ENCODE measurements at regions not wholly inside any gene's neighbourhood (a gene's known extent, or its start where the extent isn't known, plus 50 kb on each side); places are given as distances from the start of the nearest gene placed in this dataset.

DNA sequence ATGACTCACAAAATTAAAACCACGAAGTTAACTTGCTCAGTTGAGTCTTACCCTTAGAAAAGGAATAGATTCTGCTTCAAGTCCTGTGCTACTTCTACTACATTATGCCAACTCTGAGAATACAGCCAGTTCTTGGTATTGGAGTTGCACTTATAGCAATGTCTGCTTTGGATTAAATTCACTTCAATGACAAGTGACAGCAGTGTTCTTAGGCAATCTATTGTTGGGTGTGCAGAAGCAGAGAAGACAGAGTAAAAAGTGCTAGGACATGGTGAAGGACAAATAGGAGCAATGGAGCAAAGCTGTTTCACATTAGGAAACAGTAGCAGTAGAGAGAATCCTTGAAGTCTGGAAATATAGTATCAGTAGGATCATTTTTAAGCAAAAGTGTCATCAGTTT lies 713.1 kb downstream of the SI start:
- no peaks in the 10 kb centered on the region for H3K9me3 ChIP-seq
- 61 to 81% methylated on average over 1 of the region's 1 CpG for WGBS, 2 donors
- no peaks in the 10 kb centered on the region for H3K4me1 ChIP-seq
- DNase-seq (no peak), ATAC-seq (ENCODE audit: low FRiP score in 2 of 2) (no peak)
- H3K4me3 ChIP-seq, result no peak overlapping the region
- no peaks in the 10 kb centered on the region for H3K27me3 ChIP-seq
- no peaks in the 10 kb centered on the region for H3K36me3 ChIP-seq
- H3K27ac ChIP-seq, result no peak overlapping the region
- no peak for TF ChIP-seq EP300 (IDR thresholded peaks at IDR 0.05)
- TF ChIP-seq, protein P1, sequence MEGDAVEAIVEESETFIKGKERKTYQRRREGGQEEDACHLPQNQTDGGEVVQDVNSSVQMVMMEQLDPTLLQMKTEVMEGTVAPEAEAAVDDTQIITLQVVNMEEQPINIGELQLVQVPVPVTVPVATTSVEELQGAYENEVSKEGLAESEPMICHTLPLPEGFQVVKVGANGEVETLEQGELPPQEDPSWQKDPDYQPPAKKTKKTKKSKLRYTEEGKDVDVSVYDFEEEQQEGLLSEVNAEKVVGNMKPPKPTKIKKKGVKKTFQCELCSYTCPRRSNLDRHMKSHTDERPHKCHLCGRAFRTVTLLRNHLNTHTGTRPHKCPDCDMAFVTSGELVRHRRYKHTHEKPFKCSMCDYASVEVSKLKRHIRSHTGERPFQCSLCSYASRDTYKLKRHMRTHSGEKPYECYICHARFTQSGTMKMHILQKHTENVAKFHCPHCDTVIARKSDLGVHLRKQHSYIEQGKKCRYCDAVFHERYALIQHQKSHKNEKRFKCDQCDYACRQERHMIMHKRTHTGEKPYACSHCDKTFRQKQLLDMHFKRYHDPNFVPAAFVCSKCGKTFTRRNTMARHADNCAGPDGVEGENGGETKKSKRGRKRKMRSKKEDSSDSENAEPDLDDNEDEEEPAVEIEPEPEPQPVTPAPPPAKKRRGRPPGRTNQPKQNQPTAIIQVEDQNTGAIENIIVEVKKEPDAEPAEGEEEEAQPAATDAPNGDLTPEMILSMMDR (IDR thresholded peaks at IDR 0.05), result no peak
- no peak for TF ChIP-seq POLR2AphosphoS5 (IDR thresholded peaks at IDR 0.05)
- TF ChIP-seq POLR2A (IDR thresholded peaks at IDR 0.05), result no peak

DNA sequence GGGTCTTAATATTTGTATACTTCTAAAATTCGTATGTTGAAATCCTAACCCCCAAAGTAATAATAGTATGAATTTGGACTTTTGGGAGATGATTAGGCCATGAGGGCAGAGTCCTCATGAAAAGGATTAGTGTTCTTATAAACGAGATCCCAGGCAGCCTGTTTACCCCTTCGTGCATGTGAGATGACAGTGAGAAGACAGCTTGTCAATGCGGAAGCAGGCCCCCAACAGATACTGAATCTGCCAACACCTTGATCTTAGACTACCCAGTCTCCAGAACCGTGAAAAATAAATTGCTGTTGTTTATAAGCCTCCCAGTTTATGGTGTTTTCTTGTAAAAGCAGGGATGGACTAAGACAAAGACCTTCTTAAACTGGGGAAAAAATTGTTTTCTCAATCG lies 714.2 kb downstream of the SI start:
- Histone ChIP-seq H3K27me3 (no peaks in the 10 kb centered on the region), H3K9me3 (no peaks in the 10 kb centered on the region), H3K27ac (no peak overlapping the region), H3K4me3 (no peak overlapping the region), H3K4me1 (no peaks in the 10 kb centered on the region), H3K36me3 (no peaks in the 10 kb centered on the region)
- ATAC-seq (ENCODE audit: low FRiP score in 2 of 2), result no peak
- WGBS, 2 donors, result 56 to 63% methylated on average over 6 of the region's 6 CpGs
- TF ChIP-seq, protein P1 (IDR thresholded peaks at IDR 0.05), result no peak
- no peak for DNase-seq

DNA sequence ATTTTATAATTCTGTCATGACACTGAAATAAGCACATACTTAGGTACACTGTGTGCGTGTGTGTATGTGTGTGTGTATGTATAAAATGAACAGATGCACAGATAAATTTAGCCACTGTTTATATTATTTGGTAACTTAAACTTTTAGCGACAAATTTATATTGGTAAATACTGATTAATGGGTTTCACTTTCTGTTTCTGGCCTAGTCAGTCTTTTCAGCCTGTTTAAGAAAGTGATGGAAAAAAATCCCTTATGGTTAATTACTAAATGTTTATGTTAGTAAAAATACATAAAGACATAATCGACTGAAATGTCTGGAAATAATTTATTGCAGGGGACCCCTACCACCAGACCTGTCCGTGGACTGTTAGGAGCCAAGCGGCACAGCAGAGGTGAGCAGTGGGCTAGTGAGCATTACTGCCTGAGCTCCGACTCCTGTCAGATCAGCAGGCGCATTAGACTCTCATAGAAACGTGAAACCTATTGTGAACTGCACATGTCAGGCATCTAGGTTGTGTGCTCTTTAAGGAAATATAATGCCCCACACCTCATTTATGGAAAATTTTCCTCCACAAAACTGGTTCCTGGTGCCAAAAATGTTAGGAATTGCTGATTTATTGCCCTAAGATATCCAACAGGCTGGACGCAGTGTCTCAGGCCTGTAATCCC lies 717.4 kb downstream of the SI start:
- Histone ChIP-seq H3K27ac (no peak overlapping the region), H3K4me3 (peak overlapping the region in 1 of 4 donors; percentile 0), H3K9me3 (no peaks in the 10 kb centered on the region), H3K4me1 (no peaks in the 10 kb centered on the region), H3K27me3 (no peaks in the 10 kb centered on the region), H3K36me3 (no peaks in the 10 kb centered on the region)
- 75% methylated on average over 9 of the region's 9 CpGs for WGBS, 2 donors
- ATAC-seq (ENCODE audit: low FRiP score in 2 of 2) (no peak), DNase-seq (no peak)
- TF ChIP-seq, protein P1 (IDR thresholded peaks at IDR 0.05), result no peak
- TF ChIP-seq POLR2A (IDR thresholded peaks at IDR 0.05), result no peak
- no peak for TF ChIP-seq EP300 (IDR thresholded peaks at IDR 0.05)
- TF ChIP-seq POLR2AphosphoS5 (IDR thresholded peaks at IDR 0.05), result no peak

DNA sequence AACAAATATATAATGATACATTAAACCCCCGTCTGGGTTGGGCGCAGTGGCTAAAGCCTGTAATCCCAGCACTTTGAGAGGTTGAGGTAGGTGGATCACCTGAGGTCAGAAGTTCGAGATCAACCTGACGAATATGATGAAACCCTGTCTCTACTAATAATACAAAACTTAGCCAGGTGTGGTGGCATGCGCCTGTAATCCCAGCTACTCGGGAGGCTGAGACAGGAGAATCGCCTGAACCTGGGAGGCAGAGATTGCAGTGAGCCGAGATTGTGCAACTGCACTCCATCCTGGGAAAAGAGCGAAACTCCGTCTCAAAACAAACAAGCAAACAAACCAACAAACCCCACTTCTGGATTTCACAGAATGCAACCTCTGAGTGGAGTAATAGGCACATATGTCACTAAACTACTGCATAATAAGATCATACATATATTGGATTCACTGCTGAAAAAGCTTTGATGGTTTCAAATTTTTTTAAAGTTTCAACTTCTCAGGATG lies 718.2 kb downstream of the SI start:
- no peak overlapping the region for H3K27ac ChIP-seq
- H3K27me3 ChIP-seq, result no peaks in the 10 kb centered on the region
- 90 to 92% methylated on average over 10 of the region's 10 CpGs for WGBS, 2 donors
- H3K4me1 ChIP-seq, result no peaks in the 10 kb centered on the region
- ATAC-seq (ENCODE audit: low FRiP score in 2 of 2) (no peak), DNase-seq (no peak)
- H3K4me3 ChIP-seq, result no peak overlapping the region
- no peak for TF ChIP-seq POLR2AphosphoS5 (IDR thresholded peaks at IDR 0.05)
- no peaks in the 10 kb centered on the region for H3K9me3 ChIP-seq
- no peaks in the 10 kb centered on the region for H3K36me3 ChIP-seq

DNA sequence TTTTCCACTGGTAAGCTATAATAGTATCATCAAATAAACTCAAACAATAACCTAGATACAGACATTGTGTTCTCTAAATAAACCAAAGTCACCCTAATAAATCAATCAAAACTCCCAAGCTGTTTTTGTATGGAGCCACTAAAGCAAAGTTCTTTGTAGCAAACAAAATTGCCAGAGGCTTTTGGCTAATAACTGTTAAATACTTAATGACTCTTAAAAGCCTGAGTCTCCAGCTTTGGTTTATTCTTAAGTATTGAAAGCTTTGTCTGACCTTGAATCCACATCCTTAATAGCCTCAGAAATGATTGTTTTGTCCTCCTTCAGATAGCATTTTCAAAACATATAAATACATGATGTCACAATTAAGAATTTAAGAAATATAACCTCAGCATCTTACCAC lies 725.3 kb downstream of the SI start:
- Histone ChIP-seq H3K4me1 (no peaks in the 10 kb centered on the region), H3K27me3 (no peaks in the 10 kb centered on the region), H3K4me3 (no peak overlapping the region), H3K9me3 (no peaks in the 10 kb centered on the region), H3K27ac (no peak overlapping the region), H3K36me3 (no peaks in the 10 kb centered on the region)
- no peak for DNase-seq
- no peak for TF ChIP-seq POLR2AphosphoS5 (IDR thresholded peaks at IDR 0.05)
- TF ChIP-seq, protein P1 (IDR thresholded peaks at IDR 0.05), result no peak
- TF ChIP-seq POLR2A (IDR thresholded peaks at IDR 0.05), result no peak
- TF ChIP-seq EP300 (IDR thresholded peaks at IDR 0.05), result no peak
- ATAC-seq (ENCODE audit: low FRiP score in 2 of 2), result no peak
